Common myeloid progenitor, CD34-positive (primary cell): ENCODE measurements at regions not wholly inside any gene's neighbourhood (a gene's known extent, or its start where the extent isn't known, plus 50 kb on each side); places are given as distances from the start of the nearest gene placed in this dataset.

Experiments used
- CTCF ChIA-PET: fragments of 350-600 bp; sonication (Branson Sonifier 250); formaldehyde crosslinking; loops from one replicate; lab custom pipeline; 2021; ENCODE audit warnings: antibody characterized with exemption; lab: Charles Lee
- POLR2A ChIA-PET: fragments of 350-600 bp; sonication (Branson Sonifier 250); formaldehyde crosslinking; loops from one replicate; lab custom pipeline; 2021; ENCODE audit warnings: antibody characterized with exemption; lab: Charles Lee
- DNase-seq, 3 donors: peaks; one replicate each; pipeline versions ENCODE4 v3.0.0 to v3.0.0-alpha.2; 2013
- H3K27ac ChIP-seq, 2 experiments: 1 replicate in 1 of 2; 2 replicates in 1 of 2; pipeline ENCODE4 v1.7.0; 2013; ENCODE audit warnings: inconsistent platforms in 2 of 2, low read length in 2 of 2, mild to moderate bottlenecking in 2 of 2, low read depth in 1 of 2, moderate library complexity in 1 of 2; ENCODE audit not compliant: severe bottlenecking in 2 of 2, insufficient read depth in 1 of 2, poor library complexity in 1 of 2
- H3K27me3 ChIP-seq, 5 experiments: replicated peaks in 2 of 5; 1 replicate in 3 of 5; 2 replicates in 2 of 5; pipeline versions ENCODE4 v1.6.1 to v1.7.0; 2013; ENCODE audit warnings: low read length in 4 of 5, mild to moderate bottlenecking in 2 of 5, moderate library complexity in 2 of 5, inconsistent platforms in 1 of 5; ENCODE audit not compliant: insufficient read depth in 5 of 5, control insufficient read depth in 4 of 5
- H3K36me3 ChIP-seq, 4 experiments: 1 replicate in 2 of 4; 2 replicates in 2 of 4; pipeline versions ENCODE4 v1.6.1 to v1.7.0; 2013; ENCODE audit warnings: low read length in 3 of 4, control low read depth in 1 of 4, mild to moderate bottlenecking in 1 of 4; ENCODE audit not compliant: control insufficient read depth in 4 of 4, insufficient read depth in 4 of 4
- H3K4me1 ChIP-seq, 4 experiments: 1 replicate in 3 of 4; 2 replicates in 1 of 4; pipeline versions ENCODE4 v1.6.1 to v1.7.1; 2013; ENCODE audit warnings: low read length in 3 of 4, mild to moderate bottlenecking in 3 of 4, control low read depth in 1 of 4, inconsistent platforms in 1 of 4, moderate library complexity in 1 of 4; ENCODE audit not compliant: control insufficient read depth in 4 of 4, insufficient read depth in 4 of 4; ENCODE audit errors: control extremely low read depth in 1 of 4
- H3K4me3 ChIP-seq, 7 experiments: 1 replicate in 4 of 7; 2 replicates in 3 of 7; pipeline versions ENCODE4 v1.5.1 to v1.7.0; 2013; ENCODE audit warnings: mild to moderate bottlenecking in 7 of 7, low read length in 6 of 7, moderate library complexity in 6 of 7, inconsistent platforms in 2 of 7, low read depth in 2 of 7, control low read depth in 1 of 7; ENCODE audit not compliant: insufficient read depth in 4 of 7, control insufficient read depth in 1 of 7; ENCODE audit errors: extremely low read depth in 1 of 7
- H3K9me3 ChIP-seq, 5 experiments: 1 replicate in 4 of 5; 2 replicates in 1 of 5; pipeline versions ENCODE4 v1.6.1 to v1.7.1; 2013; ENCODE audit warnings: low read length in 4 of 5, mild to moderate bottlenecking in 2 of 5, inconsistent platforms in 1 of 5, low read depth in 1 of 5, moderate library complexity in 1 of 5; ENCODE audit not compliant: control insufficient read depth in 4 of 5, insufficient read depth in 2 of 5; ENCODE audit errors: control extremely low read depth in 1 of 5
- WGBS: methylation state at CpG from one replicate; pipeline ENCODE4 v1.1.5; 2013; ENCODE audit not compliant: insufficient coverage; 5-methylcytosine and 5-hydroxymethylcytosine counted together

- CTCF ChIA-PET, result interaction anchor here (1.8 kb wide), 1 partner anchor 10 kb away, joined by 4 read pairs; no protein-coding TSS in a partner anchor
Measured at GRCh38 chr10:8289186-8289924, 234.9 kb downstream of the GATA3 start.

GRCh38 chr10:8294779-8295178 is 240.3 kb downstream of the GATA3 start:
- CTCF ChIA-PET, result no interaction called here
- H3K4me1 ChIP-seq, result no peaks in the 10 kb centered on the region
- no peak overlapping the region for H3K27ac ChIP-seq
- H3K9me3 ChIP-seq, result no peaks in the 10 kb centered on the region
- WGBS, result 43% methylated on average over 1 of the region's 5 CpGs
- H3K36me3 ChIP-seq, result no peaks in the 10 kb centered on the region
- no peak overlapping the region for H3K4me3 ChIP-seq
- DNase-seq, result no peak
- H3K27me3 ChIP-seq, result peaks cover 0 to 5% (median 0%) of the 10 kb centered on the region in 5 experiments
- POLR2A ChIA-PET, result no interaction called here

More at GRCh38 chr10:8289186-8289924, 234.9 kb downstream of the GATA3 start:
- Histone ChIP-seq H3K36me3 (no peaks in the 10 kb centered on the region), H3K27ac (no peak overlapping the region), H3K9me3 (no peaks in the 10 kb centered on the region), H3K4me3 (no peak overlapping the region), H3K27me3 (no peaks in the 10 kb centered on the region), H3K4me1 (no peaks in the 10 kb centered on the region)
- no peak for DNase-seq
- POLR2A ChIA-PET, result no interaction called here
- 100% methylated on average over 3 of the region's 4 CpGs for WGBS

GRCh38 chr10:8295311-8295710 is 240.8 kb downstream of the GATA3 start:
- POLR2A ChIA-PET, result no interaction called here
- H3K27ac ChIP-seq, result no peak overlapping the region
- H3K4me1 ChIP-seq, result no peaks in the 10 kb centered on the region
- peaks cover 0 to 5% (median 0%) of the 10 kb centered on the region in 5 experiments for H3K27me3 ChIP-seq
- DNase-seq, result no peak
- WGBS, result 100% methylated on average over 1 of the region's 1 CpG
- H3K36me3 ChIP-seq, result no peaks in the 10 kb centered on the region
- no peaks in the 10 kb centered on the region for H3K9me3 ChIP-seq
- no peak overlapping the region for H3K4me3 ChIP-seq
- CTCF ChIA-PET, result no interaction called here

GRCh38 chr10:8296090-8296733 is 241.7 kb downstream of the GATA3 start:
- ChIA-PET POLR2A (no interaction called here), CTCF (no interaction called here)
- DNase-seq, result no peak
- Histone ChIP-seq H3K36me3 (no peaks in the 10 kb centered on the region), H3K4me3 (no peak overlapping the region), H3K27ac (no peak overlapping the region), H3K27me3 (peaks cover 0 to 5% (median 0%) of the 10 kb centered on the region in 5 experiments), H3K4me1 (no peaks in the 10 kb centered on the region), H3K9me3 (no peaks in the 10 kb centered on the region)
- 90% methylated on average over 15 of the region's 22 CpGs for WGBS

- no peak for DNase-seq
- H3K4me3 ChIP-seq, result no peak overlapping the region
- POLR2A ChIA-PET, result no interaction called here
- no peaks in the 10 kb centered on the region for H3K36me3 ChIP-seq
- peaks cover 0 to 5% (median 0%) of the 10 kb centered on the region in 5 experiments for H3K27me3 ChIP-seq
- WGBS, result no CpG with 5 or more reads among the region's 2 CpGs
- no peaks in the 10 kb centered on the region for H3K4me1 ChIP-seq
- no peak overlapping the region for H3K27ac ChIP-seq
- CTCF ChIA-PET, result no interaction called here
- no peaks in the 10 kb centered on the region for H3K9me3 ChIP-seq
Measured at GRCh38 chr10:8296734-8297101, 242.2 kb downstream of the GATA3 start.

GRCh38 chr10:8297107-8297506 is 242.6 kb downstream of the GATA3 start:
- H3K4me3 ChIP-seq, result no peak overlapping the region
- no peak for DNase-seq
- ChIA-PET POLR2A (no interaction called here), CTCF (no interaction called here)
- peaks cover 0 to 5% (median 0%) of the 10 kb centered on the region in 5 experiments for H3K27me3 ChIP-seq
- no peaks in the 10 kb centered on the region for H3K36me3 ChIP-seq
- WGBS, result 93% methylated on average over 2 of the region's 2 CpGs
- H3K27ac ChIP-seq, result no peak overlapping the region
- H3K9me3 ChIP-seq, result no peaks in the 10 kb centered on the region
- no peaks in the 10 kb centered on the region for H3K4me1 ChIP-seq

- WGBS, result 86% methylated on average over 1 of the region's 1 CpG
- no peaks in the 10 kb centered on the region for H3K36me3 ChIP-seq
- no peak overlapping the region for H3K4me3 ChIP-seq
- H3K9me3 ChIP-seq, result no peaks in the 10 kb centered on the region
- no peaks in the 10 kb centered on the region for H3K4me1 ChIP-seq
- H3K27ac ChIP-seq, result no peak overlapping the region
- ChIA-PET POLR2A (interaction anchor here (0.6 kb wide), 1 partner anchor 445 kb away, joined by 3 read pairs; no protein-coding TSS in a partner anchor), CTCF (no interaction called here)
- DNase-seq, result no peak
- H3K27me3 ChIP-seq, result peaks cover 0 to 5% (median 0%) of the 10 kb centered on the region in 5 experiments
Measured at GRCh38 chr10:8297959-8298358, 243.5 kb downstream of the GATA3 start.
